K562 (cell line): ENCODE measurements at regions not wholly inside any gene's neighbourhood (a gene's known extent, or its start where the extent isn't known, plus 50 kb on each side); places are given as distances from the start of the nearest gene placed in this dataset.
A peak's percentile ranks its signal among the peaks of the same experiment; 100 is the strongest.

Experiments
- ATF6 ChIP-seq: sonication (generic); formaldehyde crosslinking; IDR thresholded peaks from 2 replicates; pipeline ENCODE4 v1.4.0; 2020; ENCODE audit warnings: mild to moderate bottlenecking, missing genetic modification reagents
- BACH1 ChIP-seq: fragments of 200-800 bp; sonication (Bioruptor generic); IDR thresholded peaks from 2 replicates; pipeline ENCODE4 v1.6.1; 2016; ENCODE audit warnings: missing genetic modification characterization, missing compliant biosample characterization
- CTBP1 ChIP-seq: fragments of 450-650 bp; IDR thresholded peaks from 2 replicates; pipeline ENCODE4 v1.6.1; 2016; ENCODE audit warnings: borderline replicate concordance
- ELF4 ChIP-seq: fragments of 450-650 bp; formaldehyde crosslinking; IDR thresholded peaks from 2 replicates; pipeline ENCODE4 v1.4.0; 2022; ENCODE audit warnings: missing genetic modification characterization
- ESRRA ChIP-seq: fragments of 450-650 bp; IDR thresholded peaks from 2 replicates; pipeline ENCODE4 v1.6.1; 2014; ENCODE audit warnings: low read depth, mild to moderate bottlenecking, moderate library complexity, borderline replicate concordance
- ETS2 ChIP-seq: IDR thresholded peaks from 2 replicates; pipeline ENCODE4 v1.6.1; 2016; ENCODE audit warnings: borderline replicate concordance, missing genetic modification characterization, mild to moderate bottlenecking, moderate library complexity, missing compliant biosample characterization; ENCODE audit not compliant: poor library complexity, severe bottlenecking
- MAFG ChIP-seq: fragments of 450-650 bp; conservative IDR thresholded peaks from 2 replicates; pipeline ENCODE4 v1.6.1; 2016; ENCODE audit warnings: missing genetic modification characterization, missing compliant biosample characterization
- RAD21 ChIP-seq, 2 experiments: fragments of 250-450 bp in 1 of 2; fragments of 450-650 bp in 1 of 2; sonication (Bioruptor Pico) in 1 of 2; formaldehyde crosslinking in 1 of 2; IDR thresholded peaks in 1 of 2; conservative IDR thresholded peaks in 1 of 2; 2 replicates each; pipeline versions ENCODE4 v1.4.0 to v1.8.0; 2020 to 2022; ENCODE audit warnings: mild to moderate bottlenecking in 2 of 2, moderate library complexity in 1 of 2
- SMAD4 ChIP-seq: fragments of 250-450 bp; sonication (Bioruptor Pico); conservative IDR thresholded peaks from 2 replicates; pipeline ENCODE4 v1.8.0; 2021; ENCODE audit warnings: inconsistent platforms, mild to moderate bottlenecking, moderate library complexity
- SRSF7 ChIP-seq: fragments of 200-400 bp; formaldehyde crosslinking; optimal IDR thresholded peaks from 2 replicates; pipeline ENCODE3; 2017; ENCODE audit warnings: mild to moderate bottlenecking, low read depth, low read length
- VEZF1 ChIP-seq: fragments of 200-800 bp; sonication (Bioruptor generic); IDR thresholded peaks from 2 replicates; pipeline ENCODE4 v1.6.1; 2017; ENCODE audit warnings: missing genetic modification characterization, missing compliant biosample characterization
- ZNF165 ChIP-seq: fragments of 250-450 bp; sonication (Bioruptor Pico); IDR thresholded peaks from 2 replicates; pipeline ENCODE4 v1.4.0; 2020; ENCODE audit warnings: borderline replicate concordance
- ZNF449 ChIP-seq: fragments of 250-450 bp; sonication (Bioruptor Pico); IDR thresholded peaks from 2 replicates; pipeline ENCODE4 v1.8.0; 2022; ENCODE audit warnings: moderate library complexity, mild to moderate bottlenecking, inconsistent platforms
- TF ChIP-seq, protein P1 (sequence below): sonication (generic); IDR thresholded peaks from 2 replicates; pipeline ENCODE4 v1.6.1; 2016
- TF ChIP-seq, protein P2 (sequence below): fragments of 250-450 bp; sonication (Bioruptor Pico); IDR thresholded peaks from 2 replicates; pipeline ENCODE4 v1.4.0; 2020; ENCODE audit warnings: mild to moderate bottlenecking

DNA sequence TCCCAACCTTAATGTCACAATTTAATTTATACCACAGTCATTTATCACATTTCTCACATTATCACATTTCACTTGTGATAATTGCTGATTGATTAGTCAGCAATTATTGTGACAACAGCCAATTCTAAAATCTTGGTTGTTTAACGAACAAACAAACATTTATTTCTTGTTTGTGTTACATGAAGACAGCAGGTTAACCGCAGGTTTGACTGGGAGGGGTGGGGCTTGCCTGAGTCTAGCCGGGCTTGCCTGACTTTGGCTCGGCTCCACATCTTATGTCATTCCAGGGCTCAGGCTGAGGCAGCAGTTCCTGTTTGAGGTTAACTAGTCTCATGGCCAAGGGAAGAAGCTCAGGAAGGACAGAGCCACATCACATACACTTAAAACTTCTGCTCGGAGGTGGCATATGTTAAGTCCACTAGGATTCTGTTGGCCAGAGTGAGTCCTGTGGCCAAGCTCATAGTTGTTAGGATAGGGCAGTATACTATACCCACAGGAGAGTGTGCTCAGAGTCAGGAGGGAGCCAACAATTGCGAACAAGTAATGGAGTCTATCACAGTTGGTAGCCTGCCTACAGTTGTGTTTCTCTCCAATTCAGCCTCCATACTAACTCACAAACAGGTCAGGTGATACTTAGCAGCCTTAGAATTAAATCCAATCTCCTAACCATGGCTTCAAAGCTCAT, 90.0 kb upstream of the IFNGR1 start (continued):
- TF ChIP-seq MAFG = peak; percentile 96
- peak; percentile 68; the same call in 1 of the 2 replicates for TF ChIP-seq BACH1 (tag)
- peak; percentile 47; the same call in 1 of the 2 replicates for TF ChIP-seq VEZF1
- no peak for TF ChIP-seq SRSF7
- TF ChIP-seq ZNF165 (CRISPR knock-in tag) = no peak
- TF ChIP-seq ETS2 (tag) = no peak
- TF ChIP-seq RAD21 (CRISPR knock-in tag; conservative IDR thresholded peaks at IDR 0.05 in 1 of 2, IDR thresholded peaks at IDR 0.05 in 1 of 2) = peak in 1 of 2 experiments; percentile 3; a peak in 1 of 4 replicates
- TF ChIP-seq CTBP1 = no peak
- TF ChIP-seq, protein P1, sequence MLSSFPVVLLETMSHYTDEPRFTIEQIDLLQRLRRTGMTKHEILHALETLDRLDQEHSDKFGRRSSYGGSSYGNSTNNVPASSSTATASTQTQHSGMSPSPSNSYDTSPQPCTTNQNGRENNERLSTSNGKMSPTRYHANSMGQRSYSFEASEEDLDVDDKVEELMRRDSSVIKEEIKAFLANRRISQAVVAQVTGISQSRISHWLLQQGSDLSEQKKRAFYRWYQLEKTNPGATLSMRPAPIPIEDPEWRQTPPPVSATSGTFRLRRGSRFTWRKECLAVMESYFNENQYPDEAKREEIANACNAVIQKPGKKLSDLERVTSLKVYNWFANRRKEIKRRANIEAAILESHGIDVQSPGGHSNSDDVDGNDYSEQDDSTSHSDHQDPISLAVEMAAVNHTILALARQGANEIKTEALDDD = peak; percentile 99
- no peak for TF ChIP-seq ZNF449
- TF ChIP-seq ELF4 = 0 out of 2 replicates have a peak, but pooled peaks have one; percentile 45
- no peak for TF ChIP-seq ATF6 (CRISPR knock-in tag)
- TF ChIP-seq ESRRA = peak; percentile 64; the same call in 1 of the 2 replicates
- peak; percentile 68 for TF ChIP-seq SMAD4
- TF ChIP-seq, protein P2, sequence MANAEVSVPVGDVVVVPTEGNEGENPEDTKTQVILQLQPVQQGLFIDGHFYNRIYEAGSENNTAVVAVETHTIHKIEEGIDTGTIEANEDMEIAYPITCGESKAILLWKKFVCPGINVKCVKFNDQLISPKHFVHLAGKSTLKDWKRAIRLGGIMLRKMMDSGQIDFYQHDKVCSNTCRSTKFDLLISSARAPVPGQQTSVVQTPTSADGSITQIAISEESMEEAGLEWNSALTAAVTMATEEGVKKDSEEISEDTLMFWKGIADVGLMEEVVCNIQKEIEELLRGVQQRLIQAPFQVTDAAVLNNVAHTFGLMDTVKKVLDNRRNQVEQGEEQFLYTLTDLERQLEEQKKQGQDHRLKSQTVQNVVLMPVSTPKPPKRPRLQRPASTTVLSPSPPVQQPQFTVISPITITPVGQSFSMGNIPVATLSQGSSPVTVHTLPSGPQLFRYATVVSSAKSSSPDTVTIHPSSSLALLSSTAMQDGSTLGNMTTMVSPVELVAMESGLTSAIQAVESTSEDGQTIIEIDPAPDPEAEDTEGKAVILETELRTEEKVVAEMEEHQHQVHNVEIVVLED (CRISPR knock-in tag) = no peak
